OCI-LY3 (cell line): ENCODE measurements at regions not wholly inside any gene's neighbourhood (a gene's known extent, or its start where the extent isn't known, plus 50 kb on each side); places are given as distances from the start of the nearest gene placed in this dataset.
A peak's percentile ranks its signal among the peaks of the same experiment; 100 is the strongest.

Experiments used
- H2AFZ ChIP-seq: fragments of 200-600, 300-600 bp; shearing (Covaris generic); 2 replicates; pipeline ENCODE4 v1.6.0; 2014; ENCODE audit warnings: antibody characterized with exemption, low read depth, low read length
- H3K27ac ChIP-seq: fragments of 200-600, 300-600 bp; sonication (generic); 2 replicates; pipeline ENCODE4 v1.5.1; 2014; ENCODE audit warnings: mild to moderate bottlenecking, low read length, moderate library complexity, mixed read lengths
- H3K27me3 ChIP-seq: fragments of 200-600, 300-600 bp; sonication (generic); 2 replicates; pipeline ENCODE4 v1.6.1; 2014; ENCODE audit warnings: low read depth, low read length, mixed read lengths
- H3K36me3 ChIP-seq: fragments of 200-600, 300-600 bp; sonication (generic); replicated peaks from 2 replicates; pipeline ENCODE3; 2014; ENCODE audit warnings: low read depth, low read length, mixed read lengths
- H3K4me1 ChIP-seq: fragments of 300-600, 200-600 bp; sonication (generic); 2 replicates; pipeline ENCODE4 v1.6.1; 2014; ENCODE audit warnings: low read length, mixed read lengths
- H3K4me2 ChIP-seq: fragments of 200-600, 300-600 bp; sonication (generic); 2 replicates; pipeline ENCODE4 v1.6.1; 2014; ENCODE audit warnings: low read length, mixed read lengths
- H3K4me3 ChIP-seq: fragments of 300-600, 200-600 bp; sonication (generic); 2 replicates; pipeline ENCODE4 v1.5.1; 2014; ENCODE audit warnings: antibody characterized with exemption, mild to moderate bottlenecking, low read length, moderate library complexity
- H3K79me2 ChIP-seq: fragments of 300-600, 200-600 bp; shearing (Covaris generic); 2 replicates; pipeline ENCODE4 v1.6.1; 2014; ENCODE audit warnings: mild to moderate bottlenecking, low read length, mixed read lengths
- H3K9ac ChIP-seq: fragments of 300-600, 200-600 bp; shearing (Covaris generic); 2 replicates; pipeline ENCODE4 v1.6.0; 2014; ENCODE audit warnings: mild to moderate bottlenecking, low read length, moderate library complexity
- H3K9me3 ChIP-seq: fragments of 200-600, 300-600 bp; shearing (Covaris generic); 2 replicates; pipeline ENCODE4 v1.6.1; 2014; ENCODE audit warnings: low read length, mixed read lengths; ENCODE audit not compliant: insufficient read depth
- H4K20me1 ChIP-seq: fragments of 200-600, 300-600 bp; sonication (generic); 2 replicates; pipeline ENCODE4 v1.6.1; 2016; ENCODE audit warnings: low read length, mixed read lengths; ENCODE audit not compliant: insufficient read depth
- EZH2phosphoT487 ChIP-seq: fragments of 200-600 bp; shearing (Covaris generic); IDR thresholded peaks from 2 replicates; pipeline ENCODE4 v1.6.1; 2018; ENCODE audit warnings: antibody characterized with exemption, mixed run types, low read depth
- TF ChIP-seq, protein P1 (sequence below): fragments of 200-600, 300-600 bp; sonication (generic); IDR thresholded peaks from 2 replicates; pipeline ENCODE4 v1.5.1; 2014; ENCODE audit warnings: antibody characterized with exemption, low read length, low read depth

DNA sequence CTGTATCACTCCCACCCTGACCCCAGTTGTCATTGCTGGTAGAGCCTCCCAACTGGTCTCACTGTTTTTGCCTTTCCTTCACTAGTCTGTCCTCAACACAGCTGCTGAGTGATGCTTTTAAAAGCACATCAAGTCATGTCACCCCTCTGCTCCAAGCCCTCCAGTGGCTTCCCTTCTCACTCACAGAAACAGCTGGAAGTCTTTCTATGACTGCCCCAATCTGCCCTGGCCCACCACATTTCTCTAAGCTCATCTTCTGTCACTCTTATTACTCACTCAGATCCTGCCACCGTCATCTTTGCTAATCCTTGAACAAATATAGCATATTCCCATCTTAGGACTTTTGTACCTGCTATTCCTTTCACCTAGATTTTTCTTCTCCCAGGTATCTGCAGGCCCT, 242.6 kb upstream of the RBBP8 start:
- H3K36me3 ChIP-seq, result peaks cover 8% of the 10 kb centered on the region
- H3K4me2 ChIP-seq, result no peak overlapping the region
- peaks cover 23% of the 10 kb centered on the region for H3K4me1 ChIP-seq
- no peaks in the 10 kb centered on the region for H4K20me1 ChIP-seq
- no peaks in the 10 kb centered on the region for H3K27me3 ChIP-seq
- TF ChIP-seq, protein P1, sequence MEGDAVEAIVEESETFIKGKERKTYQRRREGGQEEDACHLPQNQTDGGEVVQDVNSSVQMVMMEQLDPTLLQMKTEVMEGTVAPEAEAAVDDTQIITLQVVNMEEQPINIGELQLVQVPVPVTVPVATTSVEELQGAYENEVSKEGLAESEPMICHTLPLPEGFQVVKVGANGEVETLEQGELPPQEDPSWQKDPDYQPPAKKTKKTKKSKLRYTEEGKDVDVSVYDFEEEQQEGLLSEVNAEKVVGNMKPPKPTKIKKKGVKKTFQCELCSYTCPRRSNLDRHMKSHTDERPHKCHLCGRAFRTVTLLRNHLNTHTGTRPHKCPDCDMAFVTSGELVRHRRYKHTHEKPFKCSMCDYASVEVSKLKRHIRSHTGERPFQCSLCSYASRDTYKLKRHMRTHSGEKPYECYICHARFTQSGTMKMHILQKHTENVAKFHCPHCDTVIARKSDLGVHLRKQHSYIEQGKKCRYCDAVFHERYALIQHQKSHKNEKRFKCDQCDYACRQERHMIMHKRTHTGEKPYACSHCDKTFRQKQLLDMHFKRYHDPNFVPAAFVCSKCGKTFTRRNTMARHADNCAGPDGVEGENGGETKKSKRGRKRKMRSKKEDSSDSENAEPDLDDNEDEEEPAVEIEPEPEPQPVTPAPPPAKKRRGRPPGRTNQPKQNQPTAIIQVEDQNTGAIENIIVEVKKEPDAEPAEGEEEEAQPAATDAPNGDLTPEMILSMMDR, result no peak
- no peak for TF ChIP-seq EZH2phosphoT487
- H2AFZ ChIP-seq, result no peak overlapping the region
- no peak overlapping the region for H3K4me3 ChIP-seq
- no peak overlapping the region for H3K27ac ChIP-seq
- no peaks in the 10 kb centered on the region for H3K79me2 ChIP-seq
- no peak overlapping the region for H3K9ac ChIP-seq
- H3K9me3 ChIP-seq, result 0 out of 2 replicates have a peak, but pooled peaks cover 5% of the 10 kb centered on the region

DNA sequence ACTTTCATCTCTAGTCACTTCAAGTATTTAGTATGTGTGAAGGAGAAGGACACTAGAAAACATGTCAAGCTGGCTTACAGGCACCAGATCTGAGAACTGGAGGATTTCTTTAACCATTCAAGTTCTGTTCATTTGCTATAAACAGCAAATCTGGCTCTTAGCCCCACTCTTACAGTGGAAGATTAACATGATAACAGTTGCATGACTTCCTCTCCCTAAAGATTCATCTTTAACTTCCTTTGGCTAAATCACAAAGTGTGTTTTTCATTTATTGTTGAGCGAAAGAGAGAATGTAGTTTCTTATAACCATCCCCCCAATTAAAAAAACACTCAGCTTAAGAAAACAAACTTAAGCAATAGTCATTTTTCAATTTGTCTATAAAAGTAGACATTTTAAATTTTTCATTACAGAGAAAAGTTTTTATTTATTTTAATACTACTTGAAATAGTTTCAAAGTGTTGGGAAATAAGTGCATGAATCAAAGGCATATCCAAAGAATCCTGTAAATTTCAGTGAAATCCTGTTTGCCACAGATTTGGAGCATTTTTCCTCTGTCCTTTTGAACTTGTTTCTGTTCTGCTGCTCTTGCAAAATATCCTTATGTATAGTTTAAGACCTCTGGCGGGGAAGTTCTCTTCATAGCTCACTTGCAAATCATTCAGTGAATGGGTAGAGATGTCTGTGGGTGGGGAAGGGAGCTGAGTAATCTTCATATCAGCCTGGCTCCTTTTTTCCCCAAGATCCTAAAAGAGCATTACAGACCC, 241.0 kb upstream of the RBBP8 start:
- no peaks in the 10 kb centered on the region for H4K20me1 ChIP-seq
- no peak overlapping the region for H3K4me3 ChIP-seq
- peak overlapping the region; percentile 43 for H3K4me2 ChIP-seq
- peak overlapping the region; percentile 37 for H3K27ac ChIP-seq
- no peaks in the 10 kb centered on the region for H3K79me2 ChIP-seq
- peaks cover 8% of the 10 kb centered on the region for H3K36me3 ChIP-seq
- TF ChIP-seq EZH2phosphoT487, result no peak
- TF ChIP-seq, protein P1, result no peak
- H3K9me3 ChIP-seq, result 0 out of 2 replicates have a peak, but pooled peaks cover 5% of the 10 kb centered on the region
- H2AFZ ChIP-seq, result no peak overlapping the region; the same call in 1 of the 2 replicates
- H3K27me3 ChIP-seq, result no peaks in the 10 kb centered on the region
- H3K4me1 ChIP-seq, result peaks cover 23% of the 10 kb centered on the region
- H3K9ac ChIP-seq, result no peak overlapping the region; the same call in 1 of the 2 replicates

DNA sequence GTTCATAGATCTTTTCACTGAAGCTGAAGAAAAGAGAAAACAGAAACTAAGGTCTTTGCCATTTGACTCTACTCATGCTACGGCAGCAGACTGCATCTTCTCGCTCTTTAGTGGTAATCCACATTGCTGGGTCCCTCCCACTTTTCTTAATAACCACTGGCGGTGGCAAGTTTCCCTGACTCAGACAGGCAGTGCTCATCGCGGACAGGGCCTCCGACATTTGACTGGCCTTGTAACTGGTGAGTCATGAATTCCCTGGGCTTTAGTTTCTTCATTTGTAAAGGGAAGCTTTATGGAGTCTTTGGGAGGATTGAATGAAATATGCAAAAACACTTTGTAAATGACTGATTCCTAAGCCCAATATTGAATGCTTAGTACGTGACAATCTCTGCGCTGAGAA, 238.2 kb upstream of the RBBP8 start:
- TF ChIP-seq EZH2phosphoT487, result no peak
- TF ChIP-seq, protein P1, result no peak
- Histone ChIP-seq H3K4me1 (peaks cover 23% of the 10 kb centered on the region), H3K27ac (no peak overlapping the region), H2AFZ (no peak overlapping the region; the same call in 1 of the 2 replicates), H3K27me3 (no peaks in the 10 kb centered on the region), H4K20me1 (no peaks in the 10 kb centered on the region), H3K79me2 (no peaks in the 10 kb centered on the region), H3K36me3 (peaks cover 5% of the 10 kb centered on the region), H3K9me3 (no peaks in the 10 kb centered on the region), H3K4me3 (no peak overlapping the region), H3K4me2 (0 out of 2 replicates have a peak overlapping the region, but pooled peaks have one; percentile 9), H3K9ac (no peak overlapping the region)

DNA sequence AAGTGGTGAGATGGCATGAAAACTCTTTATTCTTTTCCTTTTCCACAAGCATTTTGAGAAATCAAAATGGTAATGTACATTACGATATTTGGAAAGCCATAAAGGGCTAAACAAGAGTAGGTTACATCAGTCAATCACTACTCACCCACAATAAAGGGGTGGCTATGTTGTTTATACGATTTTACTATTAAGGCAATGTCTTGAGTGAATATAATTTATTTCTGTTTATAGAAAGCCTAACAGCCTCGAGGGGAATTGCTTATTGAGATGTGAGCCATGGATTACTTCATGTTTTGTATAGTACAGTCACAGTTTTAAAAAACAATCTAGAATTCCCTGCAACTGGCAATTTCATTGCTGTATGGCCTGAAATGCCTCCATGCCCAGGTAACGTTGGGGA, 237.5 kb upstream of the RBBP8 start:
- no peaks in the 10 kb centered on the region for H3K9me3 ChIP-seq
- H4K20me1 ChIP-seq, result no peaks in the 10 kb centered on the region
- H3K27me3 ChIP-seq, result no peaks in the 10 kb centered on the region
- H2AFZ ChIP-seq, result no peak overlapping the region
- H3K4me2 ChIP-seq, result no peak overlapping the region
- peaks cover 5% of the 10 kb centered on the region for H3K36me3 ChIP-seq
- H3K4me1 ChIP-seq, result peaks cover 23% of the 10 kb centered on the region
- H3K27ac ChIP-seq, result no peak overlapping the region
- no peak overlapping the region for H3K4me3 ChIP-seq
- no peak overlapping the region for H3K9ac ChIP-seq
- no peak for TF ChIP-seq EZH2phosphoT487
- TF ChIP-seq, protein P1, result no peak
- no peaks in the 10 kb centered on the region for H3K79me2 ChIP-seq
